Neural progenitor cell (in vitro differentiated cells): ENCODE measurements at regions not wholly inside any gene's neighbourhood (a gene's known extent, or its start where the extent isn't known, plus 50 kb on each side); places are given as distances from the start of the nearest gene placed in this dataset.
A peak's percentile ranks its signal among the peaks of the same experiment; 100 is the strongest.

Experiments
- DNase-seq: peaks from one replicate; pipeline ENCODE4 v3.0.0-alpha.2; 2016; ENCODE audit warnings: low spot score
- H2AFZ ChIP-seq: fragments of 200-600 bp; sonication (generic); replicated peaks from 2 replicates; pipeline ENCODE4 v1.6.1; 2016; ENCODE audit warnings: antibody characterized with exemption
- H3F3A ChIP-seq: fragments of 200-600 bp; sonication (generic); 2 replicates; pipeline ENCODE4 v1.6.1; 2016; ENCODE audit warnings: antibody characterized with exemption, low read depth
- H3K27ac ChIP-seq: fragments of 200-600 bp; sonication (generic); 2 replicates; pipeline ENCODE4 v1.5.1; 2016; ENCODE audit warnings: mild to moderate bottlenecking
- H3K27me3 ChIP-seq: fragments of 200-600 bp; sonication (generic); 2 replicates; pipeline ENCODE4 v1.6.1; 2016; ENCODE audit warnings: mild to moderate bottlenecking, moderate library complexity
- H3K36me3 ChIP-seq: fragments of 200-600 bp; sonication (generic); 2 replicates; pipeline ENCODE4 v1.5.1; 2016
- H3K4me1 ChIP-seq: fragments of 200-600 bp; sonication (generic); 2 replicates; pipeline ENCODE4 v1.6.1; 2016; ENCODE audit warnings: mixed run types
- H3K4me2 ChIP-seq: fragments of 200-600 bp; sonication (generic); 2 replicates; pipeline ENCODE4 v1.6.1; 2016
- H3K4me3 ChIP-seq: fragments of 200-600 bp; sonication (generic); 2 replicates; pipeline ENCODE4 v1.5.1; 2016
- H3K79me2 ChIP-seq: fragments of 200-600 bp; sonication (generic); 2 replicates; pipeline ENCODE4 v1.6.1; 2016; ENCODE audit warnings: low read depth
- H3K9ac ChIP-seq: fragments of 200-600 bp; sonication (generic); 2 replicates; pipeline ENCODE4 v1.6.1; 2016
- H3K9me3 ChIP-seq: fragments of 200-600 bp; sonication (generic); 2 replicates; pipeline ENCODE4 v1.5.1; 2016; ENCODE audit warnings: low read depth
- H4K20me1 ChIP-seq: fragments of 200-600 bp; sonication (generic); 2 replicates; pipeline ENCODE4 v1.6.1; 2016; ENCODE audit warnings: low read depth
- H3K27ac Mint-ChIP-seq: 3 replicates; pipeline ENCODE4 v1.8.0; 2021; ENCODE audit warnings: mixed read lengths
- H3K27me3 Mint-ChIP-seq: 2 replicates; pipeline ENCODE4 v1.8.0; 2022; ENCODE audit warnings: low read depth, mild to moderate bottlenecking, inconsistent platforms, moderate library complexity, mixed read lengths; ENCODE audit not compliant: insufficient read depth
- H3K36me3 Mint-ChIP-seq: 3 replicates; pipeline ENCODE4 v1.8.0; 2021; ENCODE audit warnings: mixed read lengths
- H3K4me1 Mint-ChIP-seq: 3 replicates; pipeline ENCODE4 v1.8.0; 2021; ENCODE audit warnings: mixed read lengths
- H3K4me3 Mint-ChIP-seq: 3 replicates; pipeline ENCODE4 v1.8.0; 2021; ENCODE audit warnings: mild to moderate bottlenecking, moderate library complexity, mixed read lengths
- H3K9me3 Mint-ChIP-seq: 3 replicates; pipeline ENCODE4 v1.8.0; 2020; ENCODE audit warnings: mixed read lengths
- EZH2 ChIP-seq: fragments of 200-600 bp; sonication (generic); IDR thresholded peaks from 2 replicates; pipeline ENCODE4 v1.6.1; 2017; ENCODE audit warnings: antibody characterized with exemption, mild to moderate bottlenecking, moderate library complexity
- EZH2phosphoT487 ChIP-seq: fragments of 200-600 bp; sonication (generic); IDR thresholded peaks from 2 replicates; pipeline ENCODE4 v1.6.1; 2017; ENCODE audit warnings: antibody characterized with exemption
- TF ChIP-seq, protein P1 (sequence below): fragments of 200-600 bp; sonication (generic); IDR thresholded peaks from 2 replicates; pipeline ENCODE4 v1.5.1; 2017; ENCODE audit warnings: antibody characterized with exemption, mild to moderate bottlenecking

DNA sequence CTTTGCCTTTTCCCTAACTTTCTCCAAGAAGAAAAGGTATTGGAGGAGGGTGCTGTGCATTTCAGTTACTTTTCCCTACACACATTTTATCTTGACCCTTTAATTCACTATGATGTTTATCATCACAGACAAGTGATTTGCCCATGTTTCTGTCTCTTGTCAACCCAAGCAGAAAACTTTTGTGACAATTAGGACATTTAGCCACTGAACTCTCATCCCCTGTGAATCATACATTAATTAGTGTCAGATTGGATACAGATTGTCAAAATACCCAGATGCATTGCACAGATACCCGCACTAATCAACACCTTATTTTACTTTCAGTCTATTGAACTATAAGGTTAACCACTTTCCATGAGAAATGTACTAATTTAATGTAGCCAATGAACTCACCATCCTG is 912.9 kb downstream of the SORCS1 start:
- Mint-ChIP-seq H3K27me3 (peaks cover 2% of the 10 kb centered on the region), H3K27ac (no peak overlapping the region), H3K4me1 (peaks cover 4% of the 10 kb centered on the region), H3K36me3 (no peaks in the 10 kb centered on the region), H3K9me3 (no peaks in the 10 kb centered on the region), H3K4me3 (no peak overlapping the region)
- TF ChIP-seq EZH2phosphoT487 (no peak), EZH2 (no peak)
- TF ChIP-seq, protein P1, sequence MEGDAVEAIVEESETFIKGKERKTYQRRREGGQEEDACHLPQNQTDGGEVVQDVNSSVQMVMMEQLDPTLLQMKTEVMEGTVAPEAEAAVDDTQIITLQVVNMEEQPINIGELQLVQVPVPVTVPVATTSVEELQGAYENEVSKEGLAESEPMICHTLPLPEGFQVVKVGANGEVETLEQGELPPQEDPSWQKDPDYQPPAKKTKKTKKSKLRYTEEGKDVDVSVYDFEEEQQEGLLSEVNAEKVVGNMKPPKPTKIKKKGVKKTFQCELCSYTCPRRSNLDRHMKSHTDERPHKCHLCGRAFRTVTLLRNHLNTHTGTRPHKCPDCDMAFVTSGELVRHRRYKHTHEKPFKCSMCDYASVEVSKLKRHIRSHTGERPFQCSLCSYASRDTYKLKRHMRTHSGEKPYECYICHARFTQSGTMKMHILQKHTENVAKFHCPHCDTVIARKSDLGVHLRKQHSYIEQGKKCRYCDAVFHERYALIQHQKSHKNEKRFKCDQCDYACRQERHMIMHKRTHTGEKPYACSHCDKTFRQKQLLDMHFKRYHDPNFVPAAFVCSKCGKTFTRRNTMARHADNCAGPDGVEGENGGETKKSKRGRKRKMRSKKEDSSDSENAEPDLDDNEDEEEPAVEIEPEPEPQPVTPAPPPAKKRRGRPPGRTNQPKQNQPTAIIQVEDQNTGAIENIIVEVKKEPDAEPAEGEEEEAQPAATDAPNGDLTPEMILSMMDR = no peak
- H3F3A ChIP-seq = no peaks in the 10 kb centered on the region
- H2AFZ ChIP-seq = no peak overlapping the region
- no peaks in the 10 kb centered on the region for H3K36me3 ChIP-seq
- no peaks in the 10 kb centered on the region for H3K27me3 ChIP-seq
- no peak overlapping the region for H3K4me2 ChIP-seq
- H3K9ac ChIP-seq = no peak overlapping the region
- H3K27ac ChIP-seq = no peak overlapping the region
- no peak for DNase-seq
- H3K9me3 ChIP-seq = no peaks in the 10 kb centered on the region
- H3K4me1 ChIP-seq = no peaks in the 10 kb centered on the region
- H3K79me2 ChIP-seq = no peaks in the 10 kb centered on the region
- no peaks in the 10 kb centered on the region for H4K20me1 ChIP-seq
- H3K4me3 ChIP-seq = no peak overlapping the region

DNA sequence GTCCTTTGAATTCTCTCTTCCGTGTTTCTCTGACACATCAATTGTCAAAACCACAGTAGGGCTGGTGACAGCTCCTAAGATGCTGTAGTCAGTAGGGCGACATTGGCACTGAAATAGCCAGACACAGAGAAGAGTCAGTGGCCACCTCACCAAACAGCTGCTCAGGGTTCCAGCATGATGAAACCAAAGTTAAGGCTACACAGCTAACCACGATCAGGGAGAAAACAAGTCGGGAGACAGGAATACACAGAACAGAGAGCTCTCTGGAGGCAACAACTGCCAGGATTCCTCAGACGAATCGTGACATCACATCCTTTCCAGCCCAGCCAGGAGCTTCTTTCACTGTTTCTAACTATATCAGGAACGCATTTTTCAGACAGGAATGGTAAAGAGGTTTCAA is 922.2 kb downstream of the SORCS1 start:
- H3K9ac ChIP-seq = no peak overlapping the region
- no peak for TF ChIP-seq EZH2phosphoT487
- TF ChIP-seq EZH2 = no peak
- TF ChIP-seq, protein P1 = no peak
- H3K4me1 ChIP-seq = no peaks in the 10 kb centered on the region
- DNase-seq = no peak
- H4K20me1 ChIP-seq = no peaks in the 10 kb centered on the region
- Mint-ChIP-seq H3K27me3 (peaks cover 2% of the 10 kb centered on the region), H3K4me3 (no peak overlapping the region), H3K4me1 (no peaks in the 10 kb centered on the region), H3K9me3 (peaks cover 4% of the 10 kb centered on the region), H3K36me3 (no peaks in the 10 kb centered on the region), H3K27ac (no peak overlapping the region)
- H3K9me3 ChIP-seq = no peaks in the 10 kb centered on the region
- no peak overlapping the region for H3K4me3 ChIP-seq
- no peaks in the 10 kb centered on the region for H3K27me3 ChIP-seq
- no peaks in the 10 kb centered on the region for H3F3A ChIP-seq
- H3K27ac ChIP-seq = no peak overlapping the region
- no peaks in the 10 kb centered on the region for H3K36me3 ChIP-seq
- no peaks in the 10 kb centered on the region for H3K79me2 ChIP-seq
- no peak overlapping the region for H2AFZ ChIP-seq
- no peak overlapping the region for H3K4me2 ChIP-seq

DNA sequence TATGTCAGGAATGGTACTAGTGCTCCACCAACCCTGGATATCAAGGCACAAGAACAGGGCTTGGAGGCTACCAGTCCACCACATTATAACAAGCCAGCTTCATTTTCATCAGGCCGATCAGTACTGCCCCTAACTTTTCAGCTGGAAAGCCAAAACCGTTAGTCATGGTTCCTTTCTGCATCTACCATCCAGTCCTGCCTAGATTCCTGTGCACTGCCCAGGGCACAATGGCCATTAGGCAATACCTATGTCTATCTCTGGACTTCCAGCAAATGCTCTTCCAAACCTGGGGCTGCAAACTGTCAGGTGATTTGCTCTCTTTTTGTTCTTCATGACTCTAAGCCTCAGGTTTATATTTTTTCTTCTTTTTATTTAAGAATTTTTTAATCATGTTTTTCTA is 937.7 kb downstream of the SORCS1 start:
- Histone ChIP-seq H3K27ac (no peak overlapping the region), H3K9me3 (no peaks in the 10 kb centered on the region), H3K4me1 (no peaks in the 10 kb centered on the region), H3K36me3 (no peaks in the 10 kb centered on the region), H4K20me1 (no peaks in the 10 kb centered on the region), H3K27me3 (no peaks in the 10 kb centered on the region), H3K4me2 (no peak overlapping the region), H3K79me2 (no peaks in the 10 kb centered on the region), H3K4me3 (no peak overlapping the region), H3K9ac (no peak overlapping the region), H2AFZ (peak overlapping the region; percentile 5), H3F3A (no peaks in the 10 kb centered on the region)
- Mint-ChIP-seq H3K27ac (no peak overlapping the region), H3K36me3 (no peaks in the 10 kb centered on the region), H3K27me3 (peaks cover 3% of the 10 kb centered on the region), H3K4me1 (peaks cover 3% of the 10 kb centered on the region), H3K9me3 (no peaks in the 10 kb centered on the region), H3K4me3 (no peak overlapping the region)
- DNase-seq = no peak
- TF ChIP-seq EZH2phosphoT487 = no peak
- no peak for TF ChIP-seq EZH2
- TF ChIP-seq, protein P1 = no peak
